ENCODE measurements at regions not wholly inside any gene's neighbourhood (a gene's known extent, or its start where the extent isn't known, plus 50 kb on each side); places are given as distances from the start of the nearest gene placed in this dataset.

DNA sequence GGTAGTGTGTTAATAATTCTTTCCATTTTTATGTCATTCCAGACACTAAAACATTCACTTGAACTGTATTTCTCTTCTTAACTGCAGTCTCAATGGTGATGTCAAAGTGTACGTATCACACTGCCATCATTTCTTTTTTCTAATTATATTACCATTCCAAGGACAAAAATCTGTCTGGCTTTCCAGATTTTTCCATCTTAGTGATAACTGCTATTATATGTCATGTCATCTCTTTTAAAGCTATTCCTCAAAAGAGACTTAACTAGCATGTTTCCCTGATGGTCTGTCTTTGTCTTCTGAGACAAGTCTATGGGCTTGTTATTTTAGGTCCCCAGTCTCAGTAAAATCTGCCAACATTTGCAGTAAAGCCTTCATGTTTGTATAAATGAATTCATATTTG is 1207.1 kb downstream of the PCDH17 start:
- H3K27ac ChIP-seq, result no peak overlapping the region
- H3K4me3 ChIP-seq, result no peak overlapping the region
- TF ChIP-seq, protein P1, sequence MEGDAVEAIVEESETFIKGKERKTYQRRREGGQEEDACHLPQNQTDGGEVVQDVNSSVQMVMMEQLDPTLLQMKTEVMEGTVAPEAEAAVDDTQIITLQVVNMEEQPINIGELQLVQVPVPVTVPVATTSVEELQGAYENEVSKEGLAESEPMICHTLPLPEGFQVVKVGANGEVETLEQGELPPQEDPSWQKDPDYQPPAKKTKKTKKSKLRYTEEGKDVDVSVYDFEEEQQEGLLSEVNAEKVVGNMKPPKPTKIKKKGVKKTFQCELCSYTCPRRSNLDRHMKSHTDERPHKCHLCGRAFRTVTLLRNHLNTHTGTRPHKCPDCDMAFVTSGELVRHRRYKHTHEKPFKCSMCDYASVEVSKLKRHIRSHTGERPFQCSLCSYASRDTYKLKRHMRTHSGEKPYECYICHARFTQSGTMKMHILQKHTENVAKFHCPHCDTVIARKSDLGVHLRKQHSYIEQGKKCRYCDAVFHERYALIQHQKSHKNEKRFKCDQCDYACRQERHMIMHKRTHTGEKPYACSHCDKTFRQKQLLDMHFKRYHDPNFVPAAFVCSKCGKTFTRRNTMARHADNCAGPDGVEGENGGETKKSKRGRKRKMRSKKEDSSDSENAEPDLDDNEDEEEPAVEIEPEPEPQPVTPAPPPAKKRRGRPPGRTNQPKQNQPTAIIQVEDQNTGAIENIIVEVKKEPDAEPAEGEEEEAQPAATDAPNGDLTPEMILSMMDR (IDR thresholded peaks at IDR 0.05), result no peak
- no peak for DNase-seq (ENCODE audit: low spot score)

DNA sequence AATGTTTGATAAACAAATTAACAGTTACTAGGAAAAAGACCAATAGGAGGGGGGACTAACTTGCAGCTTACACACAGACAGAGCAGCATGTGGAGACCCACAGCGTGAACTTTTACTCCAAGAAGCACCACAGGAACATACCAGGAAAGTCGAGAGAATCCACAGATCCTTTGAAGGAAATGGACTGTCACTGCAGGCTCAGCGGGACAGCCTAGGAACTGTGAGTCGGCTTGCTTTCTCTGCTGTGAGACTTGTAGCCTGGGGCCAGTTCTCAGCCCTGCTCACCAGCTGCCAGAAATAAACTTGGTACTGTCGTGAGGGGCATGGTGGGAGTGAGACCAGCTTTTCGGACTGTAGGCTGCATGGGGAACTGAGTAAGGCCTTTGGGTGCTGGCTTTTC is 1211.5 kb downstream of the PCDH17 start:
- DNase-seq (ENCODE audit: low spot score), result no peak
- Histone ChIP-seq H3K27ac (no peak overlapping the region), H3K4me3 (no peak overlapping the region)
- TF ChIP-seq, protein P1 (IDR thresholded peaks at IDR 0.05), result no peak

DNA sequence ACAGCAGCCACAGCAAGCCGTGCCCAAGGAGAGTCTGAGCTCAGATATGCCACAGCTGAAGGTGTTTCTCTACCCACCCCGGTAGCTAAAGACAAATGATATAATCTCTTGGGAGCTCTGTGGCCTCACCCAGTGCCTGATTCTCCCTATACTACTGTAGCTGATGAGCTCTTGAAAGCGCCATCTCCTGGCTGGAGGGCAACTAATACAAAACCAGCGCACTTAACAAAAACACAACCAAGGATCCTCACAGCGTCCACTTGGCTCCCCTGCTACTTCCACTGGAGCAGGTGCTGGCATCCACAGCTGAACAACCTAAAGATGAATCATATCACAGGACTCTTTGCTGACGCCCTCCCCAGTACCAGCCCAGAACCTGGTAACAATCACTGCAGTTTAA is 1212.0 kb downstream of the PCDH17 start:
- no peak overlapping the region for H3K4me3 ChIP-seq
- no peak for DNase-seq (ENCODE audit: low spot score)
- TF ChIP-seq, protein P1 (IDR thresholded peaks at IDR 0.05), result no peak
- H3K27ac ChIP-seq, result no peak overlapping the region

DNA sequence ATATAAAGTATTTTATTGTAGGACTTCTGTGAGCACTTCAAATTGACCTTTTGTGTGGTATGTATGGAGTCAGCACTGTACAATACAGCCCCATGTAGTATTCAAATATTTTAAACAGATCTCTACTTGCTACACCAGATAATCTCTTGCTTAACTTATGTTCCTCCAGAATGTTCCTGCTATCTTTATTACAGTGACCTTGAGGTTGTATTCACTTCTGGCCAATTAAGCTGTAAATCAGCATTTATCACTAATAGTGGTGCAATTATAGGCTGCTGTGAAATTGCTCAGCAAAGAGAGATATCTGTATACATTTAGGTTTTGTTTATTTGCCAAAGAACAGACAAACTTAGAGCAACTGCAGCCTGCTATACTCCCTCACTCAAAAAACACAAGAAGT is 1218.6 kb downstream of the PCDH17 start:
- DNase-seq (ENCODE audit: low spot score), result no peak

DNA sequence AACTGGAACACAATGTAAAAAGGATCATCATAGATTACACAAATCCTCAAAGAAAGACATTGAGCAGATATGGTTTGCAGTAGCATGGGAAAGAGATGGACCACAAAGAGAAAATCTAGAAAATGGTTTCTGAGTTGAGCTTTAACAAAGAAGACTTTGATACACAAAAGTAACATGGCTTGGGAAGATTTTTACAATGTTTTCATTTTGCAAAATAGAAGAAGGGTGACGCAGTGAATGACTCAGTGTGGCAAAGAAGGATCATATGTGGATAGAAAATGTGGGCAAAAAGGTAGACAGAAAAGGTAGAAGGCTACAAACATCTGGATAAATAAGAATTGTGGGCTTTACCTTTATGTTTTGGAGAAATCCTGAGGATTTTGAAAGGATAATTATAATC is 1220.5 kb downstream of the PCDH17 start:
- H3K4me3 ChIP-seq, result no peak overlapping the region
- no peak for DNase-seq (ENCODE audit: low spot score)
- no peak overlapping the region for H3K27ac ChIP-seq
- TF ChIP-seq, protein P1 (IDR thresholded peaks at IDR 0.05), result no peak

More for the DNA sequence above, 1218.6 kb downstream of the PCDH17 start:
- no peak overlapping the region for H3K4me3 ChIP-seq
- TF ChIP-seq, protein P1 (IDR thresholded peaks at IDR 0.05), result no peak
- no peak overlapping the region for H3K27ac ChIP-seq

DNA sequence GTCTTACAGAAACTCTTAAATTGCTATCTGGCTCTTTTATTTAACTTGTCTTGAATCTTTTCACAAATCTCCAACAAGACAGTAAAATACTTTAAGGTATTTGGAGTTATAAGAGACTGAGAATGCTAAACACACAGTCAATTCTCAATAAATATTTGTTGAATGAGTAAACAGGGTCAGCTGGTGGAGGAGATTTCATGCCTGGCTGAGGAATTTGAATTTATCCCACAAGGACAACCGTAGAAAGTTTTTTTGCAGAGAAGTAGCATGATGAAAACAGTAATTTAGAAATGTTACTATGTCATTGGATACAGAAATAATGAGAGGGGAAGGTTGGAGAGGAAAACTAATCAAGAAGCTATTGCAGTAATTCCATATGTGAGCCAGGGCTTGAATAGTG is 1223.7 kb downstream of the PCDH17 start:
- no peak overlapping the region for H3K27ac ChIP-seq
- no peak for DNase-seq (ENCODE audit: low spot score)
- H3K4me3 ChIP-seq, result no peak overlapping the region
- TF ChIP-seq, protein P1 (IDR thresholded peaks at IDR 0.05), result no peak

DNA sequence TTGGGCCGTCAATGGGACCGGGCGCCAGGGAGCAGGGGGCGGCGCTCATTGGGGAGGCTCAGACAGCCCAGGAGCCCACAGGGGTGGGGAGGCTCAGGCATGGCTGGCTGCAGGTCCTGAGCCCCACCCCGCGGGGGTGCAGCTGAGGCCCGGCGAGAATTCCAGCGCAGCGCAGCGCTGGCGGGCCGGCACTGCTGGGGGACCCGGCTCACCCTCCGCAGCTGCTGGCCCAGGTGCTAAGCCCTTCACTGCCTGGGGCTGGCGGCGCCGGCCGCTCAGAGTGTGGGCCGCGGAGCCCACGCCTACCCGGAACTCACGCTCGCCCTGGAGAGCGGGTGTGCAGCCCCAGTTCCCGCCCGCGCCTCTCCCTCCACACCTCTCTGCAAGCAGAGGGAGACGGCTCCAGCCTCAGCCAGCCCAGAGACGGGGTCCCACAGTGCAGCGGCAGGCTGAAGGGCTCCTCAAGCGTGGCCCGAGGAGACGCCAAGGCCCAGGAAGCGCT is 1227.4 kb downstream of the PCDH17 start:
- Histone ChIP-seq H3K4me3 (no peak overlapping the region), H3K27ac (no peak overlapping the region)
- DNase-seq (ENCODE audit: low spot score), result no peak
- TF ChIP-seq, protein P1 (IDR thresholded peaks at IDR 0.05), result no peak
